ENCODE measurements at regions not wholly inside any gene's neighbourhood (a gene's known extent, or its start where the extent isn't known, plus 50 kb on each side); places are given as distances from the start of the nearest gene placed in this dataset.

DNA sequence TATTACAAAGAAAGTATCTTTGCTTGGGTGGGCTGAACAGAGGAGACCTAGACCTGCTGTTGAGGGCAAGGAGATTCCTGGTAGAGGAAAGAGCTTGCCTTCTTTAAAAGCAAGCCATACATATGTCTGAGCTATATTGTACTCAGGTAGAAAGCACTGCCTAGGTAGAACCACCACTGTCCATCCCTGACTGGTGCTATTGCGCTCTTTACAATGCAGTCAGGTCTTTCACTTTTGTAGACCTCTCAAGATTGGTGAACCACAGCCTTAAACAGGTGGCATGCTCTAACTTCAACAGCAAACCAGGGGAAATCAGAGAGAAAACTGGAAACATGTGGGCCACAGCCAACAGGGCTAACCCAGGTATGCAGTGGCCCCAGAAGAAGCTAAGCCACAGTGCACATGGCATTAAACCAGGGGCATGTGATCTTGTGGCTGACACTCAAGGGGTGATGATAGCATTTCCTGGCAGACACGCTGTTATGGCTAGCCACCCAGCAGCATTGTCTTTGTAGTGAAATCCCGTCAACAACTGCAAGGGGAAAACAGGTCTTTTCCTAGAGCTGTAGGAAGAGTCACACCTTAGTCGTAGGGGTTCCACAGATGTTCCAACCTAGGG is 253.9 kb upstream of the PCSK5 start:
- TF ChIP-seq POLR2A (IDR thresholded peaks at IDR 0.05) (no peak), CTCF (IDR thresholded peaks at IDR 0.05) (no peak)
